HG02870 (cell line): ENCODE measurements at regions not wholly inside any gene's neighbourhood (a gene's known extent, or its start where the extent isn't known, plus 50 kb on each side); places are given as distances from the start of the nearest gene placed in this dataset.

ENCODE experiments used
- ATAC-seq: cut with Tn5 transposase; IDR thresholded peaks from one replicate; pipeline ENCODE4 v1.9.1; 2021; ENCODE audit warnings: mild to moderate bottlenecking, moderate library complexity; ENCODE audit not compliant: unreplicated experiment

GRCh38 chr6:111957623-111958315 is 84.5 kb upstream of the FYN start:
- no peak for ATAC-seq

DNA sequence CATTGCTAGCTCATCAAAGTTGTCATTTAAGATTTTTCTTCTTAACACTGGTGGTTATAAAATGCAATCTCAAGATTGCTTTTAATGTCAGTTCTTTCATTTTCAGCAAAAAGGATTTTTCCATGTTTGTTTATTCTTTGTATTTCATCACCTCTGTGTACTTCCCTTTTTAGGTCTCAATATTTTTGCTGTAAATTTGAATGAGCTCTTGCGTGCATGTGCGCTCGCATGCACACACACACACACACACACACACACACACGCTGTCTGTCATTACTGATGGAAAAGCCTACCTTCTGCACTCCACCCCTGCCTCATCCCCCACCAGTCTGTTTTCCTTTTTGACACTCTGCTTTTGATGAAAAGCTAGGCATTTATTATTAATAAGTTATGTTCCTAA is 85.3 kb upstream of the FYN start:
- no peak for ATAC-seq

- no peak for ATAC-seq
Observed at GRCh38 chr6:111959766-111960165, 86.5 kb upstream of the FYN start.

- ATAC-seq, result no peak
Observed at GRCh38 chr6:111967131-111967530, 86.8 kb upstream of the CCN6 start.

DNA sequence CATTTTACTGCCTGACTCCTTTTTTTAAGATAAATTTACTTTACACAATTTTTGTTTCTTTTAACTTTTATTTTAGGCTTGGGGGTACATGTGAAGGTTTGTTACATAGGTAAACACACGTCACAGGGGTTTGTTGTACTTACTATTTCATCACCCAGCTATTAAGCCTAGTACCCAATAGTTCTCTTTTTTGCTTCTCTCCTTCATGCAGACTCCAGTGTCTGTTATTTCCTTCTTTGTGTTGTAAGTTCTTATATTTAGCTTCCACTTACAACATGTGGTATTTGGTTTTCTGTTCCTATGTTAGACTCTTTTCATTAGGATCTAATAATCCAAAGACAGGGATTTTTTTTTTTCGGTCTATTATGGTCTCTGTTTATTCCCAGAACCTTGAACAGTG is 83.5 kb upstream of the CCN6 start:
- no peak for ATAC-seq

DNA sequence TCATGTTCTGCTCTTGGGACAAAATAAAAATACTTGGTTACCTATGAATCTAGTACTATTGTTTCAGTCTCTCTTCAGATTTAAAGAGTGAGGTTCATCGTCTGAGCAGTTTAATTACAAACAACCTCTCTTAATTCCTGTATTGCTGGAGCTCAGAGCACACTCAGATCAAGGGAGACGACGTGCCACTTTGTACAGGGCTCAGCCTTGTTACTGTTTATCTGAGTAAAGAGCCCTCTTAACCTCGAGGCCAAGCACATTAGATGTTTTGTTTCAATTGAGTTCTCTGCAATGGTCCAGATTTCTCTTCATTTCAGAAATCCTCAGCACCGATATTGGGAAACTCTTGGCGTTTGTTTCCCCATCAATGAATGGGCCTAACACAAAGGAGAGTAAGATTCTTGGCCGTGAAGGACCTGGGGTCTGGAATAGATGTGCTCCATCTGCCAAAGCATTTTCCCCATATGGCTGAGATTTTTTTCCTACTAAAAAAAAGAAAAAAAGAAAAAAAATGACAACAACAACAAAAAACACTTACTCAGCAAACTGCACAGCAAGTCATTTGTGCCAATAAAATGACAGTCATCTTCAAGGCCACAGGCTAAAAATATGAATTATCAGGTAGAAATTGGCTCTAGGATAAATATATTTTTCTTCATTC is 82.6 kb upstream of the CCN6 start:
- ATAC-seq, result no peak

DNA sequence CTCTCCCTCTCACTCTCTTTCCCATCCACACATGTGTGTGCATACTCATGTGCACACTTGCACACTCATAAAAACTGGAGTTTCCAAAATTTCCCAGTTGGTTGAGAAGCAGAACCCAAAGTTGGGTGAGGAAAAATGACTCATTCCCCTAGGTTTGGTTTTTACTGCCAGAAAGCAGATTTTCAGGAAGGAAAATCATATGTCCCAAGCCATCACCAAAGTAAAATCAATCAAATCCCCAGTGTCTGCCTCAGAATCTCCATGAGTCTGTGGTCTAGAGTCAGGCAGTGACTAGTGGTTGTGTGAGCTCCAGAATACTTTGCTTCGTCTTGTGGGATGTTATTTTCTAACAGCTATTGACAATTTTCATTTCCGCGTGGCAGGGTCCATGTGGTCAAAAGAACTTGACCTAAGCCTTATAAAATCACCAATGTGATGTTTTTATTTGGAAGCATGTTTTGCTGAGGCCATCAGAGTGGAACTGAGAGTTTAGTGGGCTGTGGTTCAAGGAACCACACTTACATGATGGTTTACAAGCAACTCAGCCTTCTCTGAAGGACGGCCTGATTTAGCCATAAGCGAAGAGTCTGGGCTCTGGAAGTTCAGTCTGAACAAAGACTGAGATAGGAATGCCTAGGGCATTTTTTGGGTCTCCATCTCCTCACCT is 81.9 kb upstream of the CCN6 start:
- ATAC-seq, result peak; percentile 56

GRCh38 chr6:111972745-111973117 is 81.2 kb upstream of the CCN6 start:
- no peak for ATAC-seq

DNA sequence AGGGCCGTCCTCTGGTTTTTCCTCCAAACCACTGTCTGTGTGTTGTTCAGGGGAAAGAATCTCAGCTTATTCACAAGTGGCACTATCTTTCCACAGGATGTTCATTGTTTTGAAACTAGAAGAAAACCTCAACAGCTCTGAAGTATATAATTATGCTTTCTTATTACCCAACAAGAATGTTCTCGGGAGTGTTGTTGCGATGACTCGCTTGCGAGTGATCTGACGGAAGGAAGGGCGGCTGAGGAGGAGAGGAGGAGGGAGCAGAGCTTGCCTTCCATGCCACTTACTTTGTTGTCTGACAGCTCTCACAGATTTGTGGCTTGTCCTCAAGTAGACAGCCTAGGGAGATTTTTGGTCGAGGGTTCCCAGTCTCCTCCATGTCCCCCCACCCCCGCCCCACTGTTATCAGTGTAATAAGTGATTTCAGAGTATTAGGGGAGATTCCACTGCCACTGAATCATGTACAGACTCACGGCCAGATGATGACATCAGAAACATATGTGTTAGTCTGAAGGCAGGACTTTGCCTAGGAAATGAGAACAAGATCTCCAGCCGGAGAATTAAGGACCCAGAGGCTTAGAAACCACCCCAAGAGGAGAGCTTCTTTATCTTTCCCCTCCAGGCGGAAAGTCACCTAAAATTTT is 80.7 kb upstream of the CCN6 start:
- ATAC-seq, result no peak

DNA sequence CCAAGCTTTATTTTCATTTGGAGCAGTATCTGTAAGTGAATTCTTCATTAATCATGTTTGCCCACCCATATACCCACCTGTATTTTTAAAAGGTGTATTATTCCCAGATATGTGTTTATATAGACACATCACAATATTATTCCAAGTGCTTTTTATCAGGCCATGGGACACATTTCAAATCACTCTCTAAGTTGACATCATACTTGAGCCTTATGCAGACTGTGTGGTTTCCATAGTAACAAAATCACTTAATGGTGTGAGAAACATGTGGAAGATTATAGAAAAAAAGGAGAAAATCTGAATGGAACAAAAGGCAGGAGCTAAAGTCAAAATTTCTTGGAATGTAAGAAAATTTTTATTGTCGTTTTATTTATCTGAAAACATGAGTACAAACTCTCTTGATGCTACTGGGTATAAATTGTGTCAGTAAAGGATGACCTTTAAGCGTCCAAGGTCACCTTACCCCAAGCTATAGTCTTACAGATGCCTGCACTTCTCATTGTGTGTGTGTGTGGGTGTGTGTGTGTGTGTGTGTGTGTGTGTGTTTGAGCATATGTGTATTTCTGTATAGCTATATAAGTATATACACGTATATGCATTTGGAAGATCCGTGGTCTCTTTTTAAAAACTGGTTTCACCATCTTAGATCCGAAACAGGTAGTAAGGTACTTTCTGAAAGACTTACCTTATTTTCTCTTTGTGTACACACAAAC is 79.8 kb upstream of the CCN6 start:
- no peak for ATAC-seq

DNA sequence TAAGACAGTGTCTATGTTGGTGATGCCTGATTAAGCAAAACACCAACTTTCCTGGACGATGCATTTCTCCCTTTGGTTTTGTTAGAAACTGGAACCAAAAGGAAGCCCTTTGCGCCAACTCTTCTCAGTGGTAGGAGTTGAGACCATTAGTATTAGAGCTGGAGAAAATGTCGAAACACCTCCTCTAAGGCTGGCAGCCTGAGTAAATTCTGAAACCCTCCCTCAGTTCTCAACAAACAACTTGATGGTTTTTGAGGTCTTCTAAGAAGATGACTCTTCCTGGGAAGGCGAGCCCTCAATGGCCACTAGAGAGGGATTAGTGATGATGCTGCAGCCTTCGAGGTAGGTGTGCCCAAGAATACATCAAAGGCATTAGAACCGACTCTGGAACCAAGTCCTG is 78.4 kb upstream of the CCN6 start:
- ATAC-seq, result no peak

DNA sequence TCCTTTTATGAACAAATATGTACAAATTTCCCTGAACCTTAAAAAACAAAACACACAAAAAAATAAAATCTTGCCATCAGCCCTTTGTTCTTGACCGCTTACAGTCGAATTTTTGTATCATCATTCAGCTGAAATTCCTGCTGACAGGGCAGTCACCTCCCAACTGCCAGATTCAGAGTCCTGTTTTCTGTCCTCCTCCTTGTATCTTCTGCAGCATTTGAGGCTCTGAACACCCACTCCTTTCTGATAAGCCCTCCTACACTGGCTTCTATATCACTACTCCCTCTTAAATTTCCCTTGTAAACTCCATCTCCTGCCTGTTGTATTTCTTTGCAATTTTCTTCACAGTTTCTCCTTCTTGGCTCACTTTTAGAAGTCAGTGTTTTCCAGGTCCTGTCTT is 77.8 kb upstream of the CCN6 start:
- ATAC-seq, result no peak

- ATAC-seq, result no peak
Observed at GRCh38 chr6:111978532-111979149, 75.3 kb upstream of the CCN6 start.

GRCh38 chr6:111979633-111980032 is 74.3 kb upstream of the CCN6 start:
- no peak for ATAC-seq

GRCh38 chr6:111980143-111980542 is 73.8 kb upstream of the CCN6 start:
- ATAC-seq, result no peak

DNA sequence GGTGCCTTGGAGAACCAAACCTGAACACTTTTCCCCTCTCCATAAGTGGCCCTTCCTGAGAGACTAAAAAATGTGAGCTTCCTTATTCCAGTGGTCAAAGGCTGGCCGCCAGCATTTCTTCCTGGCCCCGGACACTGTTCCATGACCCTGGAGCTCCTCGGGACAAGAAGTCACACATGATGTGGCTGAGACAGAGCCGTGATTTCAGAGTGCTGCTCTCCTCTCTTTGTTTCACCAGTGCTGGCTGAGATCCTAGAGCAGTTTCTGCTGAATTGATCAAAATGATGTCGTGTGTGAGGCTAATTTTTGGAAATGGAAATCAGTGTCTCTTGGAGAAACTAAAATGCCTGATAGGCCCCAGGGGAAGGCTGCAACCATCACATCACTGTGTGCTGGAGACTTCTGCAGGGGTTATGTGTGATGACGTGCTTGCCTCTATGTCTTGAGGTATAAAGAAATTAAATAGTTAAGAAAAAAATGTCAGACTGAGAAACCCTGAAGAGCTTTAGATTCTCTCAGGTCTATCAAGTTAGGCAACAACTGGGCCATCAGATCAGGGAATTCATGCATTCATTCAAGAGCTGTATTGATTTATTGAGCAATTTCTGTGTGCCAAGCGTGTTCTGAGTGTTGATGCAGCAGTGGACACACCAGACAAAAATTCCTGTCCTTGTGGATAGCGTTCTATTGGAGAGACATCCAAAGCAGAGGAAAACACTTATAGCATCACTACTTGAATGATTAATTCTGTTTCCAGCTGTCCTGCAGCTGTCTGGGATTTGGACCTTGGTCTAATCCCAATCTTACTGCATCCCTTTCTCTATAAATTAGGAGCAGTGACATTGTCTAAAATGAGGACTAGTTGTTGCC is 72.7 kb upstream of the CCN6 start:
- no peak for ATAC-seq

GRCh38 chr6:111982681-111983080 is 71.2 kb upstream of the CCN6 start:
- ATAC-seq, result no peak

GRCh38 chr6:111983193-111983592 is 70.7 kb upstream of the CCN6 start:
- ATAC-seq, result no peak

DNA sequence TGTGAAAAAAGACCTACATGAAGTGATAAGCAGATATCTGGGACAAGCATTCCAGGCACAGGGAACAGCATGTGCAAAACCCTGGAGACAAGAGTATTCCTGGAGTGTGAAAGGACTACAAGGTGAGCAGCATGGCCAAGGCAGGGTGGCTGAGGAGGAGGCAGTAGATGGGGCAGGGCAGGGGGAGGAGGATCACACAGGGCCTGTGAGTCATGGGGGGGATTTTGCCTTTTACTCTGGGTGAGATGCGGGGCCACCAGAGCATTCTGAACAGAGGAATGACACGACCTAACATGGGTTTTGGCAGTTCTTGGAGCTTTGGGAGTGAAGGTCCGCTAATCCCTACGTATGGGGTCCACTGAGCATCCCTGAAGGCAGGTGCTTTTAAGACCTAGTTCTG is 69.8 kb upstream of the CCN6 start:
- no peak for ATAC-seq
